ENCODE measurements at regions not wholly inside any gene's neighbourhood (a gene's known extent, or its start where the extent isn't known, plus 50 kb on each side); places are given as distances from the start of the nearest gene placed in this dataset.

DNA sequence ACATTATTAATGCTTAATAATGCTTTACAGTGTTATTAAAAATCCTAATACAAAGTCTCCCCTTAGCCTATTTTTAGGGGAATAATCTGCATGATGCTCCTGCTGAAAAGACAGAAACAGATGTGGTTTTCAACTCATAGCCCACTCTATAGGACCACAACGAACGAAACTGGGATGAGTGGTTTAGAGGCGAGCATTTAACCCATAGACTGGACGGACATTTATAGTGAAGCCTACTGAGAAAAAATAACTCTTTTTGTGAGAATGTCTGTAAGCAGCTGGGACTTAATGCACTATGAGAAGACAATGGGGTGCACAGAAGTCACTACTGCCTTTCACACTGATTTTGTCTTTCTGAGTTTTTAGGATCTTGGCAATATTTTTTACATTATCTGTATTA, 1599.6 kb upstream of the B3GALT2 start:
- 50% methylated on average over 4 of the region's 4 CpGs for WGBS (ENCODE audit: missing lambda C conversion rate)
- FAIRE-seq, result no peak
- DNase-seq (ENCODE audit: low read depth in 1 of 2, low spot score in 1 of 2), result no peak
- TF ChIP-seq RCOR1 (IDR thresholded peaks at IDR 0.05; ENCODE audit: low read depth, low read length) (no peak), FOXS1 (CRISPR knock-in tag; IDR thresholded peaks at IDR 0.05) (no peak), EHMT2 (IDR thresholded peaks at IDR 0.05; ENCODE audit: low read depth) (no peak), MYC (IDR thresholded peaks at IDR 0.05; ENCODE audit: borderline replicate concordance, low read length) (no peak), ZNF302 (CRISPR knock-in tag; IDR thresholded peaks at IDR 0.05) (no peak), MAZ (IDR thresholded peaks at IDR 0.05; ENCODE audit: borderline replicate concordance, low read depth, low read length) (no peak), BHLHE40 (IDR thresholded peaks at IDR 0.05; ENCODE audit: low read depth, low read length) (no peak), ESRRA (IDR thresholded peaks at IDR 0.05; ENCODE audit: borderline replicate concordance, low read length) (no peak)
- TF ChIP-seq, protein P1, sequence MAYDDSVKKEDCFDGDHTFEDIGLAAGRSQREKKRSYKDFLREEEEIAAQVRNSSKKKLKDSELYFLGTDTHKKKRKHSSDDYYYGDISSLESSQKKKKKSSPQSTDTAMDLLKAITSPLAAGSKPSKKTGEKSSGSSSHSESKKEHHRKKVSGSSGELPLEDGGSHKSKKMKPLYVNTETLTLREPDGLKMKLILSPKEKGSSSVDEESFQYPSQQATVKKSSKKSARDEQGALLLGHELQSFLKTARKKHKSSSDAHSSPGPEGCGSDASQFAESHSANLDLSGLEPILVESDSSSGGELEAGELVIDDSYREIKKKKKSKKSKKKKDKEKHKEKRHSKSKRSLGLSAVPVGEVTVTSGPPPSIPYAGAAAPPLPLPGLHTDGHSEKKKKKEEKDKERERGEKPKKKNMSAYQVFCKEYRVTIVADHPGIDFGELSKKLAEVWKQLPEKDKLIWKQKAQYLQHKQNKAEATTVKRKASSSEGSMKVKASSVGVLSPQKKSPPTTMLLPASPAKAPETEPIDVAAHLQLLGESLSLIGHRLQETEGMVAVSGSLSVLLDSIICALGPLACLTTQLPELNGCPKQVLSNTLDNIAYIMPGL (CRISPR knock-in tag; IDR thresholded peaks at IDR 0.05; ENCODE audit: borderline replicate concordance), result no peak
- POLR2A ChIA-PET, result no interaction called here
- Histone ChIP-seq H3K27ac (no peak overlapping the region), H3K4me2 (no peak overlapping the region), H3K4me1 (no peaks in the 10 kb centered on the region), H3K4me3 (no peak overlapping the region), H3K9me3 (no peaks in the 10 kb centered on the region)
- CTCF ChIA-PET, result interaction anchor here (1.1 kb wide), 1 partner anchor 9 kb away, joined by 4 read pairs; no protein-coding TSS in a partner anchor
- no peak for ATAC-seq

GRCh38 chr1:194776657-194777056, 1590.2 kb upstream of the B3GALT2 start:
- H3K9me3 ChIP-seq, result no peaks in the 10 kb centered on the region
- WGBS (ENCODE audit: missing lambda C conversion rate), result 19% methylated on average over 3 of the region's 3 CpGs
- ATAC-seq (no peak), DNase-seq (ENCODE audit: low read depth in 1 of 2, low spot score in 1 of 2) (no peak), FAIRE-seq (no peak)
- CTCF ChIA-PET, result interaction anchor here (1.4 kb wide), 1 partner anchor 9 kb away, joined by 4 read pairs; no protein-coding TSS in a partner anchor
- H3K4me3 ChIP-seq, result no peak overlapping the region
- POLR2A ChIA-PET, result no interaction called here
- TF ChIP-seq EP300 (IDR thresholded peaks at IDR 0.05) (no peak), CBX2 (IDR thresholded peaks at IDR 0.05; ENCODE audit: borderline replicate concordance, low read depth) (no peak), MAZ (IDR thresholded peaks at IDR 0.05; ENCODE audit: borderline replicate concordance, low read depth, low read length) (no peak), RNF2 (IDR thresholded peaks at IDR 0.05; ENCODE audit: borderline replicate concordance, low read depth) (no peak), ZFP36 (IDR thresholded peaks at IDR 0.05; ENCODE audit: borderline replicate concordance, partially characterized antibody) (no peak), KDM5A (IDR thresholded peaks at IDR 0.05) (no peak), CBX8 (IDR thresholded peaks at IDR 0.05) (no peak), FOSB (CRISPR knock-in tag; IDR thresholded peaks at IDR 0.05) (no peak)
- TF ChIP-seq, protein P2, sequence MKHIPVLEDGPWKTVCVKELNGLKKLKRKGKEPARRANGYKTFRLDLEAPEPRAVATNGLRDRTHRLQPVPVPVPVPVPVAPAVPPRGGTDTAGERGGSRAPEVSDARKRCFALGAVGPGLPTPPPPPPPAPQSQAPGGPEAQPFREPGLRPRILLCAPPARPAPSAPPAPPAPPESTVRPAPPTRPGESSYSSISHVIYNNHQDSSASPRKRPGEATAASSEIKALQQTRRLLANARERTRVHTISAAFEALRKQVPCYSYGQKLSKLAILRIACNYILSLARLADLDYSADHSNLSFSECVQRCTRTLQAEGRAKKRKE (CRISPR knock-in tag; IDR thresholded peaks at IDR 0.05; ENCODE audit: low read depth), result no peak
- no peak overlapping the region for H3K4me2 ChIP-seq
- H3K27ac ChIP-seq, result no peak overlapping the region
- H3K4me1 ChIP-seq, result no peaks in the 10 kb centered on the region

DNA sequence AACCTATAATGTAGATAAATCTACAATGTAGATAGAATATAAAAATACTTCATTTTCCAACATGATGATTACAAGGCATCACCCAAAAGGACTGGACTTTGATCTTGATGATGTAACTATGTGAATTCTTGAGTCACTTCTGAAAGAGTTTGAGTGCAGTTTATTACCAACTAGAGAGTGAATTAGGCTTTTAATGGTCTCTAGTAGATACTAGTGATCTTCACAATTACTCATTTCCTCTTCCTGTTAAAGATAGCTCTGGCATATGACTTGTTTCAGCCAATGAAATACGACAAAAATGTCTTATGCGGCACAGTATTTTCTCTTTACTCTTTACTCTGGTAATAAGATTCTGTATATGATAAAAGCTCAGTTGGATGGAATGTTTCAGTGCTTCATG, 1588.1 kb upstream of the B3GALT2 start:
- 75% methylated on average over 2 of the region's 2 CpGs for WGBS (ENCODE audit: missing lambda C conversion rate)
- ATAC-seq (no peak), DNase-seq (ENCODE audit: low read depth in 1 of 2, low spot score in 1 of 2) (no peak), FAIRE-seq (no peak)
- Histone ChIP-seq H3K4me2 (no peak overlapping the region), H3K4me1 (no peaks in the 10 kb centered on the region), H3K4me3 (no peak overlapping the region), H3K9me3 (no peaks in the 10 kb centered on the region), H3K27ac (no peak overlapping the region)
- ChIA-PET CTCF (no interaction called here), POLR2A (no interaction called here)
- TF ChIP-seq ZFP36 (IDR thresholded peaks at IDR 0.05; ENCODE audit: borderline replicate concordance, partially characterized antibody), result no peak
- TF ChIP-seq, protein P3, sequence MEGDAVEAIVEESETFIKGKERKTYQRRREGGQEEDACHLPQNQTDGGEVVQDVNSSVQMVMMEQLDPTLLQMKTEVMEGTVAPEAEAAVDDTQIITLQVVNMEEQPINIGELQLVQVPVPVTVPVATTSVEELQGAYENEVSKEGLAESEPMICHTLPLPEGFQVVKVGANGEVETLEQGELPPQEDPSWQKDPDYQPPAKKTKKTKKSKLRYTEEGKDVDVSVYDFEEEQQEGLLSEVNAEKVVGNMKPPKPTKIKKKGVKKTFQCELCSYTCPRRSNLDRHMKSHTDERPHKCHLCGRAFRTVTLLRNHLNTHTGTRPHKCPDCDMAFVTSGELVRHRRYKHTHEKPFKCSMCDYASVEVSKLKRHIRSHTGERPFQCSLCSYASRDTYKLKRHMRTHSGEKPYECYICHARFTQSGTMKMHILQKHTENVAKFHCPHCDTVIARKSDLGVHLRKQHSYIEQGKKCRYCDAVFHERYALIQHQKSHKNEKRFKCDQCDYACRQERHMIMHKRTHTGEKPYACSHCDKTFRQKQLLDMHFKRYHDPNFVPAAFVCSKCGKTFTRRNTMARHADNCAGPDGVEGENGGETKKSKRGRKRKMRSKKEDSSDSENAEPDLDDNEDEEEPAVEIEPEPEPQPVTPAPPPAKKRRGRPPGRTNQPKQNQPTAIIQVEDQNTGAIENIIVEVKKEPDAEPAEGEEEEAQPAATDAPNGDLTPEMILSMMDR (IDR thresholded peaks at IDR 0.05), result no peak
- no peak for TF ChIP-seq E2F6 (IDR thresholded peaks at IDR 0.05; ENCODE audit: borderline replicate concordance, low read depth)
- no peak for TF ChIP-seq RAD21 (conservative IDR thresholded peaks at IDR 0.05 in 1 of 2, IDR thresholded peaks at IDR 0.05 in 1 of 2)
- TF ChIP-seq MAFK (IDR thresholded peaks at IDR 0.05; ENCODE audit: partially characterized antibody), result no peak
- TF ChIP-seq SREBF2 (IDR thresholded peaks at IDR 0.05), result no peak
- no peak for TF ChIP-seq CHD4 (IDR thresholded peaks at IDR 0.05; ENCODE audit: borderline replicate concordance)
- no peak for TF ChIP-seq JUN (IDR thresholded peaks at IDR 0.05)
- TF ChIP-seq TFCP2L1 (CRISPR knock-in tag; IDR thresholded peaks at IDR 0.05), result no peak
- no peak for TF ChIP-seq NPAS2 (CRISPR knock-in tag; IDR thresholded peaks at IDR 0.05; ENCODE audit: borderline replicate concordance)
- no peak for TF ChIP-seq ZC3H11A (IDR thresholded peaks at IDR 0.05)
- no peak for TF ChIP-seq HOXB5 (CRISPR knock-in tag; IDR thresholded peaks at IDR 0.05)
- TF ChIP-seq, protein P2 (CRISPR knock-in tag; IDR thresholded peaks at IDR 0.05; ENCODE audit: low read depth), result no peak
- TF ChIP-seq RCOR1 (IDR thresholded peaks at IDR 0.05; ENCODE audit: low read depth, low read length), result no peak
- no peak for TF ChIP-seq NR3C1 (IDR thresholded peaks at IDR 0.05)
- TF ChIP-seq HOXB13 (CRISPR knock-in tag; IDR thresholded peaks at IDR 0.05; ENCODE audit: low read depth), result no peak

Data from A549 (cell line).